ENCODE measurements at regions not wholly inside any gene's neighbourhood (a gene's known extent, or its start where the extent isn't known, plus 50 kb on each side); places are given as distances from the start of the nearest gene placed in this dataset.
"Not testable (repeated sequence)": the region's sequence is repeated elsewhere in the genome, so short reads cannot be mapped to it uniquely, and the experiment has no call there.

- Histone ChIP-seq H2AFZ (ENCODE audit: low read depth, low read length) (no peak overlapping the region), H3K4me3 (ENCODE audit: low read length) (no peak overlapping the region), H3K9me3 (ENCODE audit: low read length) (no peaks in the 10 kb centered on the region), H3K4me1 (ENCODE audit: insufficient read depth, low read length) (no peaks in the 10 kb centered on the region), H3K36me3 (ENCODE audit: insufficient read depth, low read length) (no peaks in the 10 kb centered on the region), H3K27me3 (ENCODE audit: insufficient read depth, low read length) (peaks cover 21% of the 10 kb centered on the region)
Measured at GRCh38 chr15:69669446-69669845, 216.8 kb downstream of the RPLP1 start.

DNA sequence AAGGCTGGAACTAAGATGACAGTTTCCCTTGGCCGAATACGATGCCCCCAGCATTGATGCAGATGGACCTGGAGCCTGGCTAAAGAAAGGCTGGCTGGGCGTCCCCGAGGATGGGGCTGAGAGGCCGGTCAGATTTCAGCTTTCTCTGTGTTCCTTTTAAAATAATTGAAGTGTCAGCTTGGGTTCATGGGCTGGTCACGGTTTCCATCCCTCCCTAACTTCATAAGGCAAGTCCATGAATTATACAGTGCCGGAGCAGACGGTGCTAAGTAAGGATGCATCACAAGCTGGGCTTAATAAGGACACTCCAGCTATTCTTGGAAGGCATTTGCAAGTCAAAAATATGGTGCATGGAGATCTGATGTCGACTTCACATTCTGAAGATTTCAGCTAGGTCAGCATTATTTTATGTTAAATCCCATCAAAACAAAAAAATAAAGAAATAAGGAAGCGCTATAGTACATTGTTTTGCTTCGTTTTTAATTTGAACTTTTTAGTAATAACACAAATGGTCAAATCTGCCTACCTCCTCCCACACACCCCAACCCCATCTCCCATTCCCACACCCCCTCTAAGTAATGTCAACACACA lies 220.8 kb downstream of the RPLP1 start:
- Histone ChIP-seq H2AFZ (ENCODE audit: low read depth, low read length) (no peak overlapping the region), H3K27me3 (ENCODE audit: insufficient read depth, low read length) (no peaks in the 10 kb centered on the region), H3K36me3 (ENCODE audit: insufficient read depth, low read length) (no peaks in the 10 kb centered on the region), H3K4me1 (ENCODE audit: insufficient read depth, low read length) (no peaks in the 10 kb centered on the region), H3K9me3 (ENCODE audit: low read length) (no peaks in the 10 kb centered on the region), H3K4me3 (ENCODE audit: low read length) (no peak overlapping the region)

DNA sequence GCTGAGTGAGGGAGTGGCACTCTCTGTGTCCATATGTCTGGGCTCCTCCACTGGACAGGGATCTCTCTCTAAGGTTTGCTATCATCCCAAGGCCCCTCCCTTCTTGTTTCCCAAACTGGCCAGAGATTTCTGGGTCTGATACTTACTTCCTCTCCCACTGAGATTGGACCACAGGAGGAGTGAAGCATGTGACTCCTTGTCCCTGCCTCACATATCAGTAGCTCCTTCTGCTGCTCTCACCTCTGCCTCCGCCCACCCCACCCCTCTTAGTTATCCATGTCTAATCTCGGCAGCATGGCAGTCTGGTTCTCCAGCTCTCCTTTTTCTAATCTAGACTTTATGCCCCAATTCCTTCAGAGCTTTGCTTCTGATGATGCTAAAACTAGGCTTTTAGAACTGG lies 223.1 kb downstream of the RPLP1 start:
- H2AFZ ChIP-seq (ENCODE audit: low read depth, low read length): no peak overlapping the region
- H3K36me3 ChIP-seq (ENCODE audit: insufficient read depth, low read length): no peaks in the 10 kb centered on the region
- H3K9me3 ChIP-seq (ENCODE audit: low read length): no peaks in the 10 kb centered on the region
- no peaks in the 10 kb centered on the region for H3K27me3 ChIP-seq (ENCODE audit: insufficient read depth, low read length)
- no peaks in the 10 kb centered on the region for H3K4me1 ChIP-seq (ENCODE audit: insufficient read depth, low read length)
- no peak overlapping the region for H3K4me3 ChIP-seq (ENCODE audit: low read length)

DNA sequence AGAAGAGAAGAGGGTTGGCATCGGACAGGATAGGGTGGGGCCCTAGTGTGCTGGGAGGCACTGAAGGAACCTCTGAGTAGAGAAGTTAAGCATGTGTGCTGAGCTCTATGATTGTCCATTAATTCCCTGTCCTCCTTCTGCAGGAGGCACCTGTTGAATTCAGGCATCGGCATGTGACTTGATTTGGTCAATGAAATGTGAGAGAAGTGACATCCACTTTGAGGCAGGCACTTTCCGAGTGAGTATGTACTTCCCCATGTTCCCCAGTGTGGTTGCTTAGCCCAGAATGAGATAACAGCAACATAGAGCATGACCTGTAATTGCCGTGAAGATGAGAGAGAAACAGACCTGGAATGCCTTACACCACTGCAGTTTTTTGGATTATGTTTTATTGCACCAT lies 224.8 kb downstream of the RPLP1 start:
- Histone ChIP-seq H3K9me3 (ENCODE audit: low read length) (no peaks in the 10 kb centered on the region), H3K4me1 (ENCODE audit: insufficient read depth, low read length) (no peaks in the 10 kb centered on the region), H3K4me3 (ENCODE audit: low read length) (no peak overlapping the region), H2AFZ (ENCODE audit: low read depth, low read length) (no peak overlapping the region), H3K36me3 (ENCODE audit: insufficient read depth, low read length) (no peaks in the 10 kb centered on the region), H3K27me3 (ENCODE audit: insufficient read depth, low read length) (no peaks in the 10 kb centered on the region)

DNA sequence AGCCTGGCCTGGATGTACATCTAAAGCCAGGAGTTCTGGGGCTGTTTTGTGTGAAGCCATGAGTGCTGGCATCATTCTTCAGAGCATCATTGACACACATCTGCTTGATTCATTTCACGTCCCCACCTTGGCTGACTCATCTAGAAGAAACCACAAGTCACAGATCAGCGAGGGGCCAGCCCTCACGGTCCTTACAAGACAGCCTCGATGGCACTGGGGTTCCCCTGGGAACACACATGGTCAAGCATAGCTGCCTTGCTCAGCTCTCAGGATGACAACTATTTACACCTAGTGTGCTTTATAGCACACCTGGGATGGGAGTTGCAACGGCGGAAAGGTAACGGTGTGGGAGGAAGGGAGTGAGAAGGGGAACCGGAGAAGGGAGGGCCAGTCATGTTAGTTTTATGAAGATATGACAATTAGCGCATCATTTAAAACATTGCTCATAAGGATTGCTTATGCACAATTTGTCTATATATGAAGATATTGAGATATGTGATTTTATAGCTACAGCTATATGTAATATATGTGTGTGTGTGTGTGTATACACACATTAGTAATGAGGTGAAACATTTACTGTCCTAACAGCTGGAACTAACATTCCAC lies 227.1 kb downstream of the RPLP1 start:
- Histone ChIP-seq H3K27me3 (ENCODE audit: insufficient read depth, low read length) (no peaks in the 10 kb centered on the region), H2AFZ (ENCODE audit: low read depth, low read length) (no peak overlapping the region), H3K4me1 (ENCODE audit: insufficient read depth, low read length) (no peaks in the 10 kb centered on the region), H3K36me3 (ENCODE audit: insufficient read depth, low read length) (no peaks in the 10 kb centered on the region), H3K9me3 (ENCODE audit: low read length) (no peaks in the 10 kb centered on the region), H3K4me3 (ENCODE audit: low read length) (no peak overlapping the region)

DNA sequence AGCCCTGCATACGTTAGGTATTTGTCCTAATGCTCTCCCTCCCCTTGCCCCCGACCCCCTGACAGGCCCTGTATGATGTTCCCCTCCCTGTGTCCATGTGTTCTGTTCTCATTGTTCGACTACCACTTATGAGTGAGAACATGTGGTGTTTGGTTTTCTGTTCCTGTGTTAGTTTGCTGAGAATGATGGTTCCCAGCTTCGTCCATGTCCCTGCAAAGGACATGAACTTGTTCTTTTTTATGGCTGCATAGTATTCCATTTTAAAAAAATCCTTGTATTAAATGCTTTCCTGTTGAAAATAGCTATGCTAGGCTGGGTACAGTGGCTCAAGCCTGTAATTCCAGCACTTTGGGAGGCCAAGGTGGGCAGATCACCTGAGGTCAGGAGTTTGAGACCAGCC lies 232.2 kb downstream of the RPLP1 start:
- not testable (repeated sequence) for H3K36me3 ChIP-seq (ENCODE audit: insufficient read depth, low read length); H3K27me3 ChIP-seq (ENCODE audit: insufficient read depth, low read length); H3K4me3 ChIP-seq (ENCODE audit: low read length); H3K4me1 ChIP-seq (ENCODE audit: insufficient read depth, low read length); H3K9me3 ChIP-seq (ENCODE audit: low read length); H2AFZ ChIP-seq (ENCODE audit: low read depth, low read length)

GRCh38 chr15:69685512-69686452 lies 233.2 kb downstream of the RPLP1 start:
- H2AFZ ChIP-seq (ENCODE audit: low read depth, low read length): no peak overlapping the region
- no peaks in the 10 kb centered on the region for H3K36me3 ChIP-seq (ENCODE audit: insufficient read depth, low read length)
- no peaks in the 10 kb centered on the region for H3K27me3 ChIP-seq (ENCODE audit: insufficient read depth, low read length)
- no peaks in the 10 kb centered on the region for H3K4me1 ChIP-seq (ENCODE audit: insufficient read depth, low read length)
- no peaks in the 10 kb centered on the region for H3K9me3 ChIP-seq (ENCODE audit: low read length)
- H3K4me3 ChIP-seq (ENCODE audit: low read length): no peak overlapping the region

DNA sequence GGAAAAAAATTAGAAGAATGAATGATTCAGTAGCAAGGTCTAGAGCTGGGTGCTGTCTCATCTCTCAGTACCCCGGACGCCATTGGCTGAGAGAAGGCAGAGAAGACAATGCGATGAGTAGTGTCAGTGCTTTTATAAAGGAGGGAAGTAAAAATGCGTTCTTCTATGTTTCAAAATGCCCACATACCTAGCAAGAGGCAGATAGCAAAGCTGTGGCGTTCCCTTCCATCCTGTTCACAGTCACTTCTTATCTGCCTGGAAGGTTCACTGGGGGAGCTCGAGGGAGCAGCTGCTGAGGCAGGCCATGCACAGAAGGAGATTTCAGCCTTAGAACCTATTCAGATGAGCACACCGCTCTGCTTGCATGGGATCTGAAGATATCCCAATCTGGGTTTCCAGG lies 234.0 kb downstream of the RPLP1 start:
- no peak overlapping the region for H3K4me3 ChIP-seq (ENCODE audit: low read length)
- no peaks in the 10 kb centered on the region for H3K4me1 ChIP-seq (ENCODE audit: insufficient read depth, low read length)
- H3K27me3 ChIP-seq (ENCODE audit: insufficient read depth, low read length): no peaks in the 10 kb centered on the region
- H2AFZ ChIP-seq (ENCODE audit: low read depth, low read length): no peak overlapping the region
- H3K36me3 ChIP-seq (ENCODE audit: insufficient read depth, low read length): no peaks in the 10 kb centered on the region
- no peaks in the 10 kb centered on the region for H3K9me3 ChIP-seq (ENCODE audit: low read length)

- Histone ChIP-seq H3K4me3 (ENCODE audit: low read length) (no peak overlapping the region), H3K4me1 (ENCODE audit: insufficient read depth, low read length) (no peaks in the 10 kb centered on the region), H3K27me3 (ENCODE audit: insufficient read depth, low read length) (no peaks in the 10 kb centered on the region), H3K9me3 (ENCODE audit: low read length) (no peaks in the 10 kb centered on the region), H3K36me3 (ENCODE audit: insufficient read depth, low read length) (no peaks in the 10 kb centered on the region), H2AFZ (ENCODE audit: low read depth, low read length) (no peak overlapping the region)
Measured at GRCh38 chr15:69689133-69689532, 236.5 kb downstream of the RPLP1 start.

- H3K27me3 ChIP-seq (ENCODE audit: insufficient read depth, low read length): no peaks in the 10 kb centered on the region
- no peaks in the 10 kb centered on the region for H3K4me1 ChIP-seq (ENCODE audit: insufficient read depth, low read length)
- H3K36me3 ChIP-seq (ENCODE audit: insufficient read depth, low read length): no peaks in the 10 kb centered on the region
- no peaks in the 10 kb centered on the region for H3K9me3 ChIP-seq (ENCODE audit: low read length)
- no peak overlapping the region for H3K4me3 ChIP-seq (ENCODE audit: low read length)
- no peak overlapping the region for H2AFZ ChIP-seq (ENCODE audit: low read depth, low read length)
Measured at GRCh38 chr15:69691307-69692015, 238.8 kb downstream of the RPLP1 start.

DNA sequence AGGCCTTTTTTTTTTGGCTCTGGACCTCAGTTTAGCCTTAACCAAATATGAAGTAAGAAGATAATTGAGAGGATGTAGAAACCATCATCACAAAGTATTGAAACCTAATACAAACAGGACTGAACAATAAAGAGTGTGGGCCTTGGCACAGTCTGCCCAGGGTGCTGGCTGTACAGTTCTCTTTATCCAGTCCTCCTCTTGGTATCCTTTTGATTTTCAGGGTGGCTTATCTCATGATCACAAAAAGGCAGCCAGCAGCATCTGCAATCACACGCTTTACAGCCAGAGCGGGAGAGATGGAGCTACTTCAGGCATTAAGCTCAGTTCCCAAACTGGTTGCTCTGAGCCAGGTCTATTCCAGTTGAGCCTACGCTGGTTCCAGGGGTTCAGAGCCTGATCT lies 239.7 kb downstream of the RPLP1 start:
- H2AFZ ChIP-seq (ENCODE audit: low read depth, low read length): no peak overlapping the region
- no peaks in the 10 kb centered on the region for H3K36me3 ChIP-seq (ENCODE audit: insufficient read depth, low read length)
- H3K9me3 ChIP-seq (ENCODE audit: low read length): no peaks in the 10 kb centered on the region
- H3K4me3 ChIP-seq (ENCODE audit: low read length): no peak overlapping the region
- no peaks in the 10 kb centered on the region for H3K27me3 ChIP-seq (ENCODE audit: insufficient read depth, low read length)
- no peaks in the 10 kb centered on the region for H3K4me1 ChIP-seq (ENCODE audit: insufficient read depth, low read length)

DNA sequence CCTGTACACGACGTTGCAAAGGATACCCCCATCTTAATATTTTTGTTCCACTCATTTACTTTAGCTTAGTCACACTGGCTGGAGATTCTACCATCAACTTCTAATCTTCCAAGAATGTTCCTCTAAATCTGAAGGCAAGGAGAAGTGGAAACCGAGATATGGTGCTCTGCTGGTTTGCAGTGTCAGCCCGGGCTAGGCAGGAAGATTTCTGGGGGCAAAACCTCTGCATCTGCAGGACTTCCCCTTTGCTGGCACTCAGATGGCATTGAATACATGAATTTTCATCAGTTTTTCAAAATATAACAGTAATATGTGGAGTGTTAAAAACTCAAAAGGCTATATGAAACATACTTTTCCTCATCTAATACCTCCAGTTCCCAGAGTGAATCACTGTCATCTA lies 240.4 kb downstream of the RPLP1 start:
- H3K4me3 ChIP-seq (ENCODE audit: low read length): no peak overlapping the region
- H3K27me3 ChIP-seq (ENCODE audit: insufficient read depth, low read length): no peaks in the 10 kb centered on the region

GRCh38 chr15:69696946-69697345 lies 244.3 kb downstream of the RPLP1 start:
- no peaks in the 10 kb centered on the region for H3K27me3 ChIP-seq (ENCODE audit: insufficient read depth, low read length)
- no peaks in the 10 kb centered on the region for H3K36me3 ChIP-seq (ENCODE audit: insufficient read depth, low read length)
- H3K4me1 ChIP-seq (ENCODE audit: insufficient read depth, low read length): no peaks in the 10 kb centered on the region
- H2AFZ ChIP-seq (ENCODE audit: low read depth, low read length): no peak overlapping the region
- H3K9me3 ChIP-seq (ENCODE audit: low read length): no peaks in the 10 kb centered on the region
- H3K4me3 ChIP-seq (ENCODE audit: low read length): no peak overlapping the region

More for the DNA sequence above, 240.4 kb downstream of the RPLP1 start:
- no peaks in the 10 kb centered on the region for H3K36me3 ChIP-seq (ENCODE audit: insufficient read depth, low read length)
- H3K4me1 ChIP-seq (ENCODE audit: insufficient read depth, low read length): no peaks in the 10 kb centered on the region
- no peak overlapping the region for H2AFZ ChIP-seq (ENCODE audit: low read depth, low read length)
- H3K9me3 ChIP-seq (ENCODE audit: low read length): no peaks in the 10 kb centered on the region

Data from neuron (in vitro differentiated cells).